Pons (tissue), 1 donor: ENCODE measurements at regions not wholly inside any gene's neighbourhood (a gene's known extent, or its start where the extent isn't known, plus 50 kb on each side); places are given as distances from the start of the nearest gene placed in this dataset.
A peak's percentile ranks its signal among the peaks of the same experiment; 100 is the strongest.
"Not testable (repeated sequence)": the region's sequence is repeated elsewhere in the genome, so short reads cannot be mapped to it uniquely, and the experiment has no call there.

Experiments
- DNase-seq: peaks from one replicate; pipeline ENCODE4 v3.0.0-alpha.2; 2016; ENCODE audit warnings: low spot score

GRCh38 chr12:112711026-112711425, 80.5 kb upstream of the RPH3A start:
- no peak for DNase-seq

DNA sequence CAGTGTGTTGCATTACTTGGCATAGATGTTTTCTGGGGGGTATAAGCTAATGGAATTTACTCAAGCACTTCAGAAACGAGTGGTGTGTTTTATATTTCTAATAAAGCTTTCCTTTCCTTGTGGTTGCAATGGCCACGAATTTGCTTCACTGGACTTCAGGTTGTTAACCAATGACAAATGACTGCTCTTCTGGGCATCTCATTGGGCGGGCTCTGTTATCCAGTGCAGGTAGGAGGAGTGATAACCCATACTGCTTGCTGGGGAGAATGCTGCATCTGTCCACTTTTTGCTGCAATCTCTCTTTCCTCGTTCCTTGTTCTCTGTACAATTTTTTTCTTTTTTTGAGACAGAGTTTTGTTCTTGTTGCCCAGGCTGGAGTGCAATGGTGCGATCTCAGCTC, 80.0 kb upstream of the RPH3A start:
- no peak for DNase-seq

DNA sequence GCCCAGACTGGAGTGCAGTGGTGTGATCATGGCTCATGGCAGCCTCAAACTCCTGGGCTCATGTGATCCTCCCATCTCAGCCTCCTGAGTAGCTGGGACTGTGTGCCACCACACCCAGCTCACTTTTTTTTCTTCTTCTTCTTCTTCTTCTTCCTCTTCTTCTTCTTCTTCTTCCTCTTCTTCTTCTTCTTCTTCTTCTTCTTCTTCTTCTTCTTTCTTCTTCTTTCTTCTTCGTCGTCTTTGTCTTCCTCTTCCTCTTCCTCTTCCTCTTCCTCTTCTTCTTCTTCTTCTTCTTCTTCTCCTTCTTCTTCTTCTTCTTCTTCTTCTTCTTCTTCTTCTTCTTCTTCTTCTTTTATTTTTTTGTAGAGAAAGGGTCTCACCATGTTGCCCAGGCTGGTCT, 78.8 kb upstream of the RPH3A start:
- not testable (repeated sequence) for DNase-seq

GRCh38 chr12:112713471-112713870, 78.1 kb upstream of the RPH3A start:
- peak; percentile 13 for DNase-seq

DNA sequence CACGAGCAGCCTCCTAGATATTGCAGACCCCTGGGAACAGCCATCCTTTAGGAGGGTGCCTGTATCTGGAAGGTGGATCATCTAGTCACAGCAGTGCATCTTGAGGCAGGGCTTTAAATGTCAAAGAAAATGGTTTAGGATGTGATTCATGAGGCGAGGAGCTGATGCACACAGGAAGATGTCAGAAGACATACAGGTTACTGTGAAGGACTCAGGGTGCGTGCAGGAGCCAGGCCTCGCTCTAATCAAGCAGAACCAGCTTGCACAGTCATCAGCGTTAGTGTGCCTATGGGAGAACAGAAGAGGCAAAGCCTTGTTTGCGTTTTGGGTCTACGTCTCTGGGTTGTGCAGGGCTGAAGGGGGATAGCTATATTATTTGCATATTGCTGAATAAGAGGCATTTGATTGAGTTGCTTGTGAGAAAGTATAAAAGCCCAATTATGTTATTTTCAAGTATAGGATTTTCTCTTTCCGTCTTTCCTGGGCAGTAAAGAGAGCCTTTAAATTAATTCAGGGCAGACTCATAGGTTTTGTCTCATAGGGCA, 77.3 kb upstream of the RPH3A start:
- no peak for DNase-seq

- DNase-seq = peak; percentile 39
Measured at GRCh38 chr12:112716099-112717093, 75.2 kb upstream of the RPH3A start.

- DNase-seq = no peak
Measured at GRCh38 chr12:112728864-112729263, 62.7 kb upstream of the RPH3A start.

DNA sequence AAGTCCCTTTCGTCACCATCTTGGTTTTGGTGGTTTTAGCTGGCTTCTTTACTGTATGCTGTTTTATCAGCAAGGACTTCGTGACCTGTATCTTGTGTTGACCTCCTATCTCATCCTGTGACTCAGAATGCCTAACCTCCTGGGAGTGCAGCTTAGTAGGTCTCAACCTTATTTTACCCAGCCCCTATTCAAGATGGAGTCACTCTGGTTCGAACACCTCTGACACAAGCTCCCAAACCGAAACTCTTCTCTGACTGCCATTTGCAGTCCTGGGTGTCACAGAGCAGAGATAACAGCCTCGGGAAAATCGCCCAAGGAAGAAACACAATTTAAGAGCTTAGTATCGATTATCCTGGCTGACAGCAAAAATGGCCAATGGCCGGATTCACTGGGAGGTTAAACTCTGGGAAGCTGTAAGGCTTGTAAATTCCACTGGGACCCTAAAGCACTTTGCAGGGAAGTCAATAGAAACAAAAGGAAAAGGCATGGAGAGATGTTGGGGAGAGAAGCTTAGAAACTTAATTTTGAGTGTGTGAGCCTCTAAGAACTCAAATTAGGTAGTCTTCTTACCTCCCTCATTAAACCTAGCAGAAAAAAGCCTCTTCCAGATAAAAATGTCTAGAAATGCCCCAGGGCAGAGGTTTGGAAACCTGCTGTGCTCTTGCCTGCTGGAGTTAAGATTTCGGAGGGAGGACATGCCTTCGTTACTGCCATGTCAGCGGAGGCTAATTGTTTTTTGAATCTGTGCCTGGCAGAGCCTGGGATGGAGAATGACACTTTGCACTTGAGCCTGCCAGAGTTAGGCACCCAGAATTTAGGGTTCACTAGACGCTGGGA, 56.5 kb upstream of the RPH3A start:
- no peak for DNase-seq

DNA sequence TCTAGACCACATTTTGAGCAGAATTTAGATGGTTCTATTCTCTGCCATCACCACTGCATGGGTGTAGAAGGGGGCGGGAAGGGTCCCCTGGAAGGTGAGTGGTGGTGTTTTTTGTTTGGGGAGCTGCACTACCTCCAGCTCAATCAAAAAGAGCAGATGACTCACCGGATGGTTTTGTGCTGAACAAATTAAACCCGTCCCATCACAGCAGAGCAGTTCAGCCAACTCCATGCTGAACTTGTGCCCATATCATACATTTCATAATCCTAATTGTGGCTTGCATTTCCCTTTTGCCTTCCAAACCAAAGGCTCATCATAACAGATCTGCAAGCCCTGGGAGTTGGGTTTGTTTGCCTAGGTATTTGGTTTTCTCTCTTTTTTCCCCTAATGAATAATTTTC, 53.0 kb upstream of the RPH3A start:
- DNase-seq = no peak

- DNase-seq = no peak
Measured at GRCh38 chr12:112740387-112740934, 51.1 kb upstream of the RPH3A start.

DNA sequence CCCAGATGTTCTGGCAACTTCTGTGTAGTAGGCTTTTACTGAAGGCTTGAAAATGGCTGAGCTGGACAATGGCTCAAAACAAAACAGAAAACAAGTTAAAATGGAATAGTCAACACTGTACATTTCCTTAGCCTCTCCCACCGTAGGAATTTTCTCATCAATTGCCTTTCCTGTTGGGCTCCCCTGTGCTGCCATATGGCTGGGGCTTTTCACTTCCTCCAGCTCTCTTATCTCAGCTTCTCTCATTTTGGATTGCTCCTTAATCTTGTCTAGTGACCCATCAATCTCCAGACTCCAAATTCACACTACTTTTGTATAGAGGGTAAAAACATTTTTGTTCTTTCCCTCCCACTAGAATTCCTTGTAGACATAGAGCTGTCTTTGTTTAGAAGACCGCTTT, 50.4 kb upstream of the RPH3A start:
- DNase-seq = no peak
